HG03469 (cell line): ENCODE measurements at regions not wholly inside any gene's neighbourhood (a gene's known extent, or its start where the extent isn't known, plus 50 kb on each side); places are given as distances from the start of the nearest gene placed in this dataset.

Source experiments
- ATAC-seq: cut with Tn5 transposase; IDR thresholded peaks from one replicate; pipeline ENCODE4 v1.9.1; 2021; ENCODE audit warnings: mild to moderate bottlenecking, moderate library complexity, moderate number of reproducible peaks; ENCODE audit not compliant: unreplicated experiment

GRCh38 chr5:88666761-88667495 is 216.1 kb downstream of the MEF2C start:
- peak; percentile 53 for ATAC-seq

- ATAC-seq = no peak
Measured at GRCh38 chr5:88665750-88666215, 217.2 kb downstream of the MEF2C start.

- no peak for ATAC-seq
Measured at GRCh38 chr5:88664645-88665044, 218.3 kb downstream of the MEF2C start.

GRCh38 chr5:88663793-88664216 is 219.2 kb downstream of the MEF2C start:
- no peak for ATAC-seq

- no peak for ATAC-seq
Measured at GRCh38 chr5:88662846-88663245, 220.1 kb downstream of the MEF2C start.

GRCh38 chr5:88661806-88662207 is 221.2 kb downstream of the MEF2C start:
- no peak for ATAC-seq

- peak; percentile 46 for ATAC-seq
Measured at GRCh38 chr5:88660947-88661805, 221.8 kb downstream of the MEF2C start.

- ATAC-seq = peak; percentile 18
Measured at GRCh38 chr5:88660264-88660946, 222.6 kb downstream of the MEF2C start.

- peak; percentile 59 for ATAC-seq
Measured at GRCh38 chr5:88659529-88660263, 223.3 kb downstream of the MEF2C start.

GRCh38 chr5:88658886-88659285 is 224.1 kb downstream of the MEF2C start:
- ATAC-seq = no peak

- no peak for ATAC-seq
Measured at GRCh38 chr5:88657906-88658775, 224.8 kb downstream of the MEF2C start.

GRCh38 chr5:88657136-88657535 is 225.8 kb downstream of the MEF2C start:
- ATAC-seq = no peak

GRCh38 chr5:88656221-88656950 is 226.6 kb downstream of the MEF2C start:
- no peak for ATAC-seq

- no peak for ATAC-seq
Measured at GRCh38 chr5:88653471-88653870, 229.5 kb downstream of the MEF2C start.

- no peak for ATAC-seq
Measured at GRCh38 chr5:88647901-88648300, 235.1 kb downstream of the MEF2C start.

GRCh38 chr5:88646866-88647265 is 236.1 kb downstream of the MEF2C start:
- ATAC-seq = no peak

GRCh38 chr5:88644676-88645075 is 238.3 kb downstream of the MEF2C start:
- no peak for ATAC-seq

- no peak for ATAC-seq
Measured at GRCh38 chr5:88643315-88643714, 239.7 kb downstream of the MEF2C start.

GRCh38 chr5:88634014-88634413 is 249.0 kb downstream of the MEF2C start:
- ATAC-seq = no peak
